ENCODE measurements at regions not wholly inside any gene's neighbourhood (a gene's known extent, or its start where the extent isn't known, plus 50 kb on each side); places are given as distances from the start of the nearest gene placed in this dataset.
"Not testable (repeated sequence)": the region's sequence is repeated elsewhere in the genome, so short reads cannot be mapped to it uniquely, and the experiment has no call there.

DNA sequence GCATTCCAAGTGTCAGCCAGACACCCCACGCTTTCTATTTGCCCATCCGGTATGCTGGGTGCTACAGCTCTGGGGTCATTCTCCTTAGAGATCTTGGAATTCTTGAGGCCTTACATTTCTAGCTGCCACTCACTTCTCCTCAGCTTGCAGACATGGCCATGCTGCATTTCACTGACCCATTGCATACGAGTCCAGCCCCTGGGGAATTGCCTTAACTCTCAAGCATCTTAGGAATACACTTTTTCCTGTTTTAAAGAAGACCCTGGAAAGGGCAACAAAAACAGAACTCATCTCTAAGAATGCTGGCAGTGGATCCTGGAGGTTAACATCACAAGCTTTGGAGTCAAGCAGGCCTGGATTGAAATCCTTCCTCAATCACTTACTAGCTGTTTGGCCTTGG, 122.0 kb upstream of the LNX1 start:
- no peak for DNase-seq

- no peak for DNase-seq
Observed at GRCh38 chr4:53712408-53713020, 121.2 kb upstream of the LNX1 start.

GRCh38 chr4:53711926-53712325, 120.6 kb upstream of the LNX1 start:
- no peak for DNase-seq

- DNase-seq: no peak
Observed at GRCh38 chr4:53709693-53710092, 118.4 kb upstream of the LNX1 start.

GRCh38 chr4:53707491-53707890, 116.2 kb upstream of the LNX1 start:
- no peak for DNase-seq

GRCh38 chr4:53706422-53707032, 115.2 kb upstream of the LNX1 start:
- DNase-seq: peak; percentile 5 to 16

DNA sequence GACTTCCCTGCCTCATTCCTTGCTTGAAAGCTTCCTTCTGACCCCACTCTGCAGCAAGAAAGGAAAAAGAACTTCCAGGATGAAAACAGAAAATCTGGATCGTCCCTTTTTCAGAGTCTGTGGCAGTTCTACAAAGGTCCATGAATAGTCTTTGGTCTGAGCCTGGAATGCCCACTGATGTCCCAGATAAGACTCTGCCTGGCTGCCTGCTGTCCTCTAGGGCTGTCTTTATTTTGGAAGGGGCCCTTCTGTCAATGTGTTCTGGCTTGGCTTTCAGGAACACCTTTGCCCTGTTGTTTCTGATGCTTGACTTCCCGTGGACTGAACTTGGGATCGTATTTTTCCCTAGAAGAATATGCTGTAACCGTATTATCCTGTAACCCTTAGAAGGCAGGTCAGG, 114.7 kb upstream of the LNX1 start:
- DNase-seq: no peak

GRCh38 chr4:53705151-53705764, 114.0 kb upstream of the LNX1 start:
- DNase-seq: no peak

DNA sequence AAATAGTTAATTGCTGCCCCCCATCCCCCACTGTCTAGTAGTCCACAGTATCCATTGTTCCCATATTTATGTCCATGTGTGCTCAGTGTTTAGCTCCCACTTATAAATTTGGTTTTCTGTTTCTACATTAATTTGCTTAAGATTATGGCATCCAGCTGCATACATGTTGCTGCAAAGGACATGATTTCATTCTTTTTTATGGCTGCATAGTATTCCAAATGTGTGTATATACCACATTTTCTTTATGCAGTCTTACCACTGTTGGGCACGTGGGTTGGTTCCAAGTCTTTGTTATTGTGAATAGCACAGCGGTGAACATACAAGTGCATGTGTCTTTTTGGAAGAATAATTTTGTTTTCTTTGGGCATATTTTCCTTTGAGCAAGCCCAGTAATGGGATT, 113.0 kb upstream of the LNX1 start:
- DNase-seq: no peak

GRCh38 chr4:53703267-53703655, 112.0 kb upstream of the LNX1 start:
- no peak for DNase-seq

DNA sequence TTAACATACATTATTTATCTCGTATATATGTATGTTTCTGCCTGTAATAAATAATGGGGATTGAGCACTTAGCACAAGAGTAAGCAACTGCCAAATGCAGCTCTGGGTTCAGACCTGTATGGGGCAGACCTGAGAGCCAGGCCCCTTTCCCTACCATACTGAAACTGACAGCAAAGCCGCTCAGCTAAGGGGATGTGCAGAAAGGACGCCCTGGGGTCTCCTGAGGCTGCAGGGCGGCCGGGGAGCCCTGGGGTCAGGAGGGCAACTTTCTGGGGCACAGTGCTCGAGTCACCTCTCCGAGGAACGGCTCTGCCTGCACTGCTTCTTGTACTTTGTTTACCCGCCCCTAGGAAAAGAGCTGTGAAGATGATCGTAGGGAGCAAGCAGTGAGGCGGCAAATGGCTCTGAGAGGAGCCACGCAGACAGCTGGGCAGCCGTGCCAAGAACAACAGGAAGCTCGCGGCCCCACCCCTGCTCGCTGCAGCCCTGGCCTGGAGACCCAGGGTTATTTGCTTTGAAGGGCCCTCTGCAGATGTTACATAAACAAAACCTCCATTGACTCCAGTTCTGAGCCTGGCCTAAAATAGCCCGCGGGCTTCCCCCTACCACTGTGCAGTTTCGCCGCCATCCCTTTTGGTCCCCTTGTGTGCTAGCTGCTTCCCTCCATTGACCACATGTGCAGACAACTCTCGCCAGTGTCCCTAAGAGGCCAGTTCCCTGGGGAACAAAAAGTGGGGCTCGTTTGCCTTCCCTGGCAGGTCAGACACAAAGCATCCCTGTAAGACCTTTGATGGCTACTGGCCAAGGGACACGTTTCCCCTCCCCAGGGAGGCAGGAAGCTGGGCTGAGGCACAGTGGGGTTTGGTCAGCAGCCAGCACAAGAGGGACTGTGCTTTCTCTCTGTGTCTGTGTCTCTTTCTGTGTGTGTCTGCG, 111.3 kb upstream of the LNX1 start:
- peak; percentile 11 to 28 for DNase-seq

- DNase-seq: not testable (repeated sequence)
Observed at GRCh38 chr4:53701260-53701659, 110.0 kb upstream of the LNX1 start.

DNA sequence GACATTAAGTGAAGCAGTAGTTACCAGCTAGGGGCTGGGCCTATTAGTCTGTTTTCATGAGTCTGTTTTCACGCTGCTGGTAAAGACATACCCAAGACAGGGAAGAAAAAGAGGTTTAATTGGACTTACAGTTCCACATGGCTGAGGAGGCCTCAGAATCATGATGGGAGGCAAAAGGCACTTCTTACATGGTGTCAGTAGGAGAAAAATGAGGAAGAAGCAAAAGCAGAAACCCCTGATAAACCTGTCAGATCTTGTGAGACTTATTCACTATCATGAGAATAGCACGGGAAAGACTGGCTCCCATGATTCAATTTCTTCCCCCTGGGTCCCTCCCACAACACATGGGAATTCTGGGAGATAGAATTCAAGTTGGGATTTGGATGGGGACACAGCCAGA, 108.0 kb upstream of the LNX1 start:
- not testable (repeated sequence) for DNase-seq

GRCh38 chr4:53697016-53697685, 105.9 kb upstream of the LNX1 start:
- no peak for DNase-seq

DNA sequence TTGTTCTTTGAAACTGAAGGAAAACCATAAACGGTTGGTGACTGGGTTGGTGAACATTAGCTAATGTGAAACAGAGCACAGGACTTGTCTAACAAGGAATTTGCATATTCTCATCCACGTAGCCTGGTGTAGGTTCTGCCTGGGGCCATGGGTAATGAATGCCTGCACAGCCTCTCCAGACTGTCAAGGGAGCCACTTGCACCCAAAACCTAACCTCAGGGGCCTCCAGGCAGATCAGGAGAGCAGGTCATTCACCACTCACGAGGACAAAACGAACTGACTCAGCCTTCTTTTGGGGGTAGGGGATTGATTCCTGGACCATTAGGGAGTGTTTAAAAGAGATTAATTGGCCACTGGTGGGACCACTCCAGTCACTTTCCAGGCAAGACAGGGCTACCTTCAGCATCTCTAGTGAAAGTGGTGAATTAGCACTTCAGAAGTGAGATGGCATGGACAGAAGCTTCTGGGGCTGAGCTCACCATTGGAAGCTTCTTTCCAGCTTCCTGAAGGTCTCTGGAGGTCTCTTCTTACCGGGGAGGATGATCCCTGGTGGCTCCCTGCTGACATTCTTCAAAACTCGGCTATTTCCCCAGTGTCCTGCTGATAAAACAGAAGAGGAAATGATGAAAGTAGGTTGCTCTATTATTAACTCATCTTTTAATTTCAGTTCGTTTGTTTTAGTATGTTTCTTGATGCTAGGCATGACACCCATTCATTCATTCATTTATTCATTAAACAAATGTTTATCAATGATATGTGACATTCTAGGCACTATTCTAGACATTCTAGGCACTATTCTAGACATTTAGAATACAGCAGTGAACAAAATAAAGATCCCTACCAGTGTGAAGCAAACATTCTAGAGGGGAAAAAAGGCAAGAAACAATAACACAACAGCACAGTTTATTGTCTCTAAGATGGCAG, 104.5 kb upstream of the LNX1 start:
- DNase-seq: no peak

DNA sequence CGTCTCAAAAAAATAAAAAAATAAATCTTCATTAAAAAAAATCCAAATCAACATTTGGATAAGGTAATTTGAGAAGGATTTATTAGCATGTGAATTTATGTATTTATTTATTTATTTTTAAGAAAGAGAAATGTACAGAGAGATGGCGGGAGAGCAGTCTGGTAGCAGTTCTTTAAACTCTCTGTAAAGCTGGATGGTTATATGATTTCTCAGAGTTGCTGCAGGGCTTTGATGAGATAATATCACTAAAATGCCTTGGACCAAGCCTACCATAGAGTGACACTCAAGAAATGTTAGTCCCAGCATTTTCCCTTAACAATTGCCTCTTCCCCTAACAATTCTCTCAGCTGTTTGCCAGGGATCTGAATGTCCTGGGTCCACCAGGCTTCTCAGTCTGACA, 103.4 kb upstream of the LNX1 start:
- DNase-seq: no peak

GRCh38 chr4:53693909-53694308, 102.6 kb upstream of the LNX1 start:
- no peak for DNase-seq

- no peak for DNase-seq
Observed at GRCh38 chr4:53693408-53693807, 102.1 kb upstream of the LNX1 start.

- no peak for DNase-seq
Observed at GRCh38 chr4:53688186-53688790, 97.0 kb upstream of the LNX1 start.

DNA sequence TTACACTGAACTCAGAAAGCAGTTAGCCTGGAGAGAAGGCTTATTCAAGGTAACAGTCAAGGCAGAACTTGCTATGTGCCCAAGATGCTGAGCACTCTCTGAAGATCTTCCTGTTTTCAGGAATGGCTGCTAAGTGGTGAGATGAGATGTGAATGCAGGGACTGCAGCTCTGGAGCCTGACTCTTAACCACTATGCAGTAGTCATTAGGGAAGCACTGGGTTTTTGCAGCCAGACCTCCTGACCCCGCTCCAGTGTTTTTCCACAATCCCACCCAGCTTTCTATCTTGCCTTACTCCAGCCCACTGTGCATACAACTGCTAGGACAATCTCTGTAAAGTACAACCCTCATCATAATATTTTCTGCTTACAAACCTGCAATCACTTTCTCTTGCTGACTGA, 95.2 kb upstream of the LNX1 start:
- no peak for DNase-seq
